ENCODE measurements at regions not wholly inside any gene's neighbourhood (a gene's known extent, or its start where the extent isn't known, plus 50 kb on each side); places are given as distances from the start of the nearest gene placed in this dataset.

DNA sequence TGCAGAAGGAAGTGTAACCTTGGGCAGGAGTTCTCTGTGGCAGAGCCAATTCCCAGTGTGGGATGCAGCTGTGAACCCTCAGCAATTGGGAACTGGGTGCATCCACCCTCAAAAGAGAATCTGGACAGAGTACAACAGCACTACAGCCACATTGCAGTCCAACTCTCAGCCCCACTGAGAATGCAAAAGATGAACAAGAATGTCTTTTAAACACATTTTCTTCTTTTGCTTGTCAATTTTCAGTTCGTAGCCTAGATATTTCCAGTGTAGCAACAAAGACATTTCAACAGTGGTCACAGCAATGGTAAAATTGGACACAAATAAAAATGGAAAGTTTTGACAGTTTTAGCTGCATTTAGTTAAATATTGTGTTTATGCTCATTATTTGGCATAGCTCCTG lies 114.0 kb upstream of the APP start:
- no peak overlapping the region for H3K4me3 ChIP-seq (ENCODE audit: low read depth, low read length)
- TF ChIP-seq ZNF157 (tag by site-specific recombination; IDR thresholded peaks at IDR 0.05) (no peak), ZNF596 (tag by site-specific recombination; IDR thresholded peaks at IDR 0.05) (no peak), WT1 (tag by site-specific recombination; IDR thresholded peaks at IDR 0.05) (no peak), OVOL3 (tag by site-specific recombination; IDR thresholded peaks at IDR 0.05) (no peak), GLI4 (tag by site-specific recombination; IDR thresholded peaks at IDR 0.05) (no peak), SETDB1 (IDR thresholded peaks at IDR 0.05; ENCODE audit: insufficient read length, low read length) (no peak), ZNF184 (tag by site-specific recombination; IDR thresholded peaks at IDR 0.05) (no peak), PRDM1 (tag by site-specific recombination; IDR thresholded peaks at IDR 0.05) (no peak)
- TF ChIP-seq, protein P1, sequence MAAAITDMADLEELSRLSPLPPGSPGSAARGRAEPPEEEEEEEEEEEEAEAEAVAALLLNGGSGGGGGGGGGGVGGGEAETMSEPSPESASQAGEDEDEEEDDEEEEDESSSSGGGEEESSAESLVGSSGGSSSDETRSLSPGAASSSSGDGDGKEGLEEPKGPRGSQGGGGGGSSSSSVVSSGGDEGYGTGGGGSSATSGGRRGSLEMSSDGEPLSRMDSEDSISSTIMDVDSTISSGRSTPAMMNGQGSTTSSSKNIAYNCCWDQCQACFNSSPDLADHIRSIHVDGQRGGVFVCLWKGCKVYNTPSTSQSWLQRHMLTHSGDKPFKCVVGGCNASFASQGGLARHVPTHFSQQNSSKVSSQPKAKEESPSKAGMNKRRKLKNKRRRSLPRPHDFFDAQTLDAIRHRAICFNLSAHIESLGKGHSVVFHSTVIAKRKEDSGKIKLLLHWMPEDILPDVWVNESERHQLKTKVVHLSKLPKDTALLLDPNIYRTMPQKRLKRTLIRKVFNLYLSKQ (tag by site-specific recombination; IDR thresholded peaks at IDR 0.05; ENCODE audit: borderline replicate concordance): no peak
- TF ChIP-seq, protein P2, sequence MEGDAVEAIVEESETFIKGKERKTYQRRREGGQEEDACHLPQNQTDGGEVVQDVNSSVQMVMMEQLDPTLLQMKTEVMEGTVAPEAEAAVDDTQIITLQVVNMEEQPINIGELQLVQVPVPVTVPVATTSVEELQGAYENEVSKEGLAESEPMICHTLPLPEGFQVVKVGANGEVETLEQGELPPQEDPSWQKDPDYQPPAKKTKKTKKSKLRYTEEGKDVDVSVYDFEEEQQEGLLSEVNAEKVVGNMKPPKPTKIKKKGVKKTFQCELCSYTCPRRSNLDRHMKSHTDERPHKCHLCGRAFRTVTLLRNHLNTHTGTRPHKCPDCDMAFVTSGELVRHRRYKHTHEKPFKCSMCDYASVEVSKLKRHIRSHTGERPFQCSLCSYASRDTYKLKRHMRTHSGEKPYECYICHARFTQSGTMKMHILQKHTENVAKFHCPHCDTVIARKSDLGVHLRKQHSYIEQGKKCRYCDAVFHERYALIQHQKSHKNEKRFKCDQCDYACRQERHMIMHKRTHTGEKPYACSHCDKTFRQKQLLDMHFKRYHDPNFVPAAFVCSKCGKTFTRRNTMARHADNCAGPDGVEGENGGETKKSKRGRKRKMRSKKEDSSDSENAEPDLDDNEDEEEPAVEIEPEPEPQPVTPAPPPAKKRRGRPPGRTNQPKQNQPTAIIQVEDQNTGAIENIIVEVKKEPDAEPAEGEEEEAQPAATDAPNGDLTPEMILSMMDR (tag by site-specific recombination; IDR thresholded peaks at IDR 0.05): no peak
- TF ChIP-seq, protein P3, sequence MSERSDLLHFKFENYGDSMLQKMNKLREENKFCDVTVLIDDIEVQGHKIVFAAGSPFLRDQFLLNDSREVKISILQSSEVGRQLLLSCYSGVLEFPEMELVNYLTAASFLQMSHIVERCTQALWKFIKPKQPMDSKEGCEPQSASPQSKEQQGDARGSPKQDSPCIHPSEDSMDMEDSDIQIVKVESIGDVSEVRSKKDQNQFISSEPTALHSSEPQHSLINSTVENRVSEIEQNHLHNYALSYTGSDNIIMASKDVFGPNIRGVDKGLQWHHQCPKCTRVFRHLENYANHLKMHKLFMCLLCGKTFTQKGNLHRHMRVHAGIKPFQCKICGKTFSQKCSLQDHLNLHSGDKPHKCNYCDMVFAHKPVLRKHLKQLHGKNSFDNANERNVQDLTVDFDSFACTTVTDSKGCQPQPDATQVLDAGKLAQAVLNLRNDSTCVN (tag by site-specific recombination; optimal IDR thresholded peaks at IDR 0.05): no peak
- ChIA-PET POLR2A (no interaction called here), CTCF (no interaction called here)
- no peaks in the 10 kb centered on the region for H3K36me3 ChIP-seq (ENCODE audit: control insufficient read depth in 2 of 2, insufficient read depth in 1 of 2, low read length in 2 of 2)
- no peak overlapping the region for H3K27ac ChIP-seq (ENCODE audit: extremely low read depth, low read depth, low read length)
- H3K4me1 ChIP-seq (ENCODE audit: control insufficient read depth, insufficient read depth, low read length): no peaks in the 10 kb centered on the region; the same call in 1 of the 2 replicates
- no peaks in the 10 kb centered on the region for H3K9me3 ChIP-seq (ENCODE audit: control insufficient read depth, insufficient read depth, low read depth, low read length)

DNA sequence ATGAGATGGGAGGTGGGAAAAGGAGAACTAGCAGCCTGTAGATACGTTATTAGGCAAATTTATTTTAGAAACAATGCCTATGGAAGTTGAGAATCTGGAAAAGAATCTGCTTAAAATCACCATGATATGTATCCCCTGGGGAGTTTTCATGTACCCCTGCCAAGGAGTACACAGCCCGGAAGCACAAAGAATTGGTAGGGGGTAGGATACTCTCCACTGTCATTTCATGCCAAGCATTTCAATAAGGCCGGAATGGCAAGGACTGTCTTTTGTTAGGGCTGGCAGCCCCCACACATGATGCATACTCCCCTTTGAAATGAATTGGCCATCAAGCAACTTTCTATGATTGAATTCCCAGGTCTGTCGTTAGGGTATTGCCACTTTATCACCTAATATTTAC lies 111.5 kb upstream of the APP start:
- Histone ChIP-seq H3K4me3 (ENCODE audit: low read depth, low read length) (no peak overlapping the region), H3K36me3 (ENCODE audit: control insufficient read depth in 2 of 2, insufficient read depth in 1 of 2, low read length in 2 of 2) (no peaks in the 10 kb centered on the region), H3K4me1 (ENCODE audit: control insufficient read depth, insufficient read depth, low read length) (no peaks in the 10 kb centered on the region; the same call in 1 of the 2 replicates), H3K9me3 (ENCODE audit: control insufficient read depth, insufficient read depth, low read depth, low read length) (no peaks in the 10 kb centered on the region), H3K27ac (ENCODE audit: extremely low read depth, low read depth, low read length) (no peak overlapping the region)
- ChIA-PET POLR2A (no interaction called here), CTCF (no interaction called here)
- TF ChIP-seq, protein P4, sequence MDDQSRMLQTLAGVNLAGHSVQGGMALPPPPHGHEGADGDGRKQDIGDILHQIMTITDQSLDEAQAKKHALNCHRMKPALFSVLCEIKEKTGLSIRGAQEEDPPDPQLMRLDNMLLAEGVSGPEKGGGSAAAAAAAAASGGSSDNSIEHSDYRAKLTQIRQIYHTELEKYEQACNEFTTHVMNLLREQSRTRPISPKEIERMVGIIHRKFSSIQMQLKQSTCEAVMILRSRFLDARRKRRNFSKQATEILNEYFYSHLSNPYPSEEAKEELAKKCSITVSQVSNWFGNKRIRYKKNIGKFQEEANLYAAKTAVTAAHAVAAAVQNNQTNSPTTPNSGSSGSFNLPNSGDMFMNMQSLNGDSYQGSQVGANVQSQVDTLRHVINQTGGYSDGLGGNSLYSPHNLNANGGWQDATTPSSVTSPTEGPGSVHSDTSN (CRISPR knock-in tag; IDR thresholded peaks at IDR 0.05): no peak

DNA sequence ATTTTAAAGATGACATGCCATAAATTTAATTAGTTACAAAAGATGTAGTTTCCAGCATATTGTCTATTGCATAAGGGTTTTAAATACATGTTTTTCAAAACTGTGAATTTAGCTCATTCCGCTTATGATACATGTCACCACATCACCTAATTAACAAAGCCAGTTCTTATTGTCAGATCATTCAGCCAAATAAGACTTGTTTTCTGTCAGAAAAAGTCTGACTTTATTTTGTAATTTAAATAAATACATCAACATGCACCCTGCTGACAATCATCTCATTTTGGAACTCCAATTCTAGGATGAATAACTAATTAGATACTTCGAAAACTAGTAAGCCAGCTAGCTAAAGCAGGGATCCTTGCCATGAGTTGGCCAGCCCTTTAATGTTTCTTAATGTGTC lies 110.9 kb upstream of the APP start:
- Histone ChIP-seq H3K4me1 (ENCODE audit: control insufficient read depth, insufficient read depth, low read length) (no peaks in the 10 kb centered on the region; the same call in 1 of the 2 replicates), H3K9me3 (ENCODE audit: control insufficient read depth, insufficient read depth, low read depth, low read length) (no peaks in the 10 kb centered on the region), H3K27ac (ENCODE audit: extremely low read depth, low read depth, low read length) (no peak overlapping the region), H3K36me3 (ENCODE audit: control insufficient read depth in 2 of 2, insufficient read depth in 1 of 2, low read length in 2 of 2) (no peaks in the 10 kb centered on the region), H3K4me3 (ENCODE audit: low read depth, low read length) (no peak overlapping the region)
- CTCF ChIA-PET: no interaction called here
- POLR2A ChIA-PET: no interaction called here
- TF ChIP-seq, protein P5, sequence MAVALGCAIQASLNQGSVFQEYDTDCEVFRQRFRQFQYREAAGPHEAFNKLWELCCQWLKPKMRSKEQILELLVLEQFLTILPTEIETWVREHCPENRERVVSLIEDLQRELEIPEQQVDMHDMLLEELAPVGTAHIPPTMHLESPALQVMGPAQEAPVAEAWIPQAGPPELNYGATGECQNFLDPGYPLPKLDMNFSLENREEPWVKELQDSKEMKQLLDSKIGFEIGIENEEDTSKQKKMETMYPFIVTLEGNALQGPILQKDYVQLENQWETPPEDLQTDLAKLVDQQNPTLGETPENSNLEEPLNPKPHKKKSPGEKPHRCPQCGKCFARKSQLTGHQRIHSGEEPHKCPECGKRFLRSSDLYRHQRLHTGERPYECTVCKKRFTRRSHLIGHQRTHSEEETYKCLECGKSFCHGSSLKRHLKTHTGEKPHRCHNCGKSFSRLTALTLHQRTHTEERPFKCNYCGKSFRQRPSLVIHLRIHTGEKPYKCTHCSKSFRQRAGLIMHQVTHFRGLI (tag by site-specific recombination; IDR thresholded peaks at IDR 0.05): no peak
- TF ChIP-seq PRDM1 (tag by site-specific recombination; IDR thresholded peaks at IDR 0.05): no peak
- TF ChIP-seq TCF7L2 (IDR thresholded peaks at IDR 0.05; ENCODE audit: borderline replicate concordance, low read depth, low read length): no peak
- TF ChIP-seq ZNF792 (tag by site-specific recombination; IDR thresholded peaks at IDR 0.05): no peak
- TF ChIP-seq ZNF416 (tag by site-specific recombination; IDR thresholded peaks at IDR 0.05): no peak
- TF ChIP-seq ZNF121 (tag by site-specific recombination; IDR thresholded peaks at IDR 0.05): no peak
- TF ChIP-seq GLIS2 (tag by site-specific recombination; IDR thresholded peaks at IDR 0.05): no peak
- TF ChIP-seq GLIS1 (tag by site-specific recombination; IDR thresholded peaks at IDR 0.05): no peak
- TF ChIP-seq ZNF274 (IDR thresholded peaks at IDR 0.05; ENCODE audit: low read length): no peak
- TF ChIP-seq ZNF274 (tag by site-specific recombination; IDR thresholded peaks at IDR 0.05; ENCODE audit: borderline replicate concordance): no peak
- TF ChIP-seq, protein P6, sequence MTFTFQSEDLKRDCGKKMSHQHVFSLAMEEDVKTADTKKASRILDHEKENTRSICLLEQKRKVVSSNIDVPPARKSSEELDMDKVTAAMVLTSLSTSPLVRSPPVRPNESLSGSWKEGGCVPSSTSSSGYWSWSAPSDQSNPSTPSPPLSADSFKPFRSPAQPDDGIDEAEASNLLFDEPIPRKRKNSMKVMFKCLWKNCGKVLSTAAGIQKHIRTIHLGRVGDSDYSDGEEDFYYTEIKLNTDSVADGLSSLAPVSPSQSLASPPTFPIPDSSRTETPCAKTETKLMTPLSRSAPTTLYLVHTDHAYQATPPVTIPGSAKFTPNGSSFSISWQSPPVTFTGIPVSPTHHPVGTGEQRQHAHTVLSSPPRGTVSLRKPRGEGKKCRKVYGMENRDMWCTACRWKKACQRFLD (tag by site-specific recombination; IDR thresholded peaks at IDR 0.05): no peak
- TF ChIP-seq MYNN (tag by site-specific recombination; IDR thresholded peaks at IDR 0.05; ENCODE audit: borderline replicate concordance): no peak
